H9 (cell line): ENCODE measurements at regions not wholly inside any gene's neighbourhood (a gene's known extent, or its start where the extent isn't known, plus 50 kb on each side); places are given as distances from the start of the nearest gene placed in this dataset.

Source experiments
- DNase-seq: peaks from one replicate; pipeline ENCODE4 v3.0.0-alpha.2; 2017
- H2AFZ ChIP-seq: one replicate; pipeline ENCODE4 v1.6.1; 2013; ENCODE audit warnings: mild to moderate bottlenecking, low read length, control low read depth, moderate library complexity
- H2AK5ac ChIP-seq: 2 replicates; pipeline ENCODE4 v1.6.1; 2013; ENCODE audit warnings: low read length, control low read depth, mixed read lengths; ENCODE audit not compliant: insufficient read length
- H2BK120ac ChIP-seq: one replicate; pipeline ENCODE4 v1.6.1; 2013; ENCODE audit warnings: low read depth, mild to moderate bottlenecking, low read length, control low read depth, inconsistent platforms; ENCODE audit not compliant: poor library complexity, severe bottlenecking
- H2BK12ac ChIP-seq: 2 replicates; pipeline ENCODE4 v1.6.1; 2013; ENCODE audit warnings: low read length, control low read depth, mixed read lengths, low read depth; ENCODE audit not compliant: insufficient read length
- H2BK15ac ChIP-seq: 2 replicates; pipeline ENCODE4 v1.6.1; 2013; ENCODE audit warnings: low read depth, low read length, control low read depth
- H2BK20ac ChIP-seq: one replicate; pipeline ENCODE4 v1.6.1; 2013; ENCODE audit warnings: low read depth, mild to moderate bottlenecking, low read length, control low read depth, inconsistent platforms; ENCODE audit not compliant: poor library complexity, severe bottlenecking
- H2BK5ac ChIP-seq: 2 replicates; pipeline ENCODE4 v1.6.1; 2013; ENCODE audit warnings: low read length, control low read depth, mixed read lengths; ENCODE audit not compliant: insufficient read length
- H3K14ac ChIP-seq: 2 replicates; pipeline ENCODE4 v1.6.1; 2013; ENCODE audit warnings: low read length, control low read depth; ENCODE audit not compliant: insufficient read depth
- H3K18ac ChIP-seq: 2 replicates; pipeline ENCODE4 v1.6.1; 2013; ENCODE audit warnings: low read depth, mild to moderate bottlenecking, mixed read lengths, low read length, control low read depth; ENCODE audit not compliant: insufficient read length
- H3K23ac ChIP-seq: 2 replicates; pipeline ENCODE4 v1.6.1; 2013; ENCODE audit warnings: low read length, control low read depth, mixed read lengths, low read depth; ENCODE audit not compliant: insufficient read length
- H3K23me2 ChIP-seq: 2 replicates; pipeline ENCODE4 v1.6.1; 2013; ENCODE audit warnings: low read depth, mild to moderate bottlenecking, mixed read lengths, low read length, control low read depth; ENCODE audit not compliant: insufficient read length, poor library complexity, severe bottlenecking
- H3K27ac ChIP-seq: 2 replicates; pipeline ENCODE4 v1.5.1; 2013; ENCODE audit warnings: low read length, control low read depth, mixed read lengths, low read depth; ENCODE audit not compliant: insufficient read length
- H3K27me3 ChIP-seq: 2 replicates; pipeline ENCODE4 v1.6.1; 2013; ENCODE audit warnings: low read length, control low read depth, inconsistent platforms; ENCODE audit not compliant: insufficient read depth
- H3K4ac ChIP-seq: 2 replicates; pipeline ENCODE4 v1.6.1; 2013; ENCODE audit warnings: low read depth, mild to moderate bottlenecking, control low read depth, inconsistent platforms, low read length, moderate library complexity
- H3K4me1 ChIP-seq: 2 replicates; pipeline ENCODE4 v1.6.1; 2013; ENCODE audit warnings: low read length, control low read depth, inconsistent platforms; ENCODE audit not compliant: insufficient read depth
- H3K4me2 ChIP-seq: 2 replicates; pipeline ENCODE4 v1.6.1; 2013; ENCODE audit warnings: low read length, control low read depth, mixed read lengths; ENCODE audit not compliant: insufficient read length, insufficient read depth
- H3K56ac ChIP-seq: 2 replicates; pipeline ENCODE4 v1.6.1; 2013; ENCODE audit warnings: low read depth, mild to moderate bottlenecking, mixed read lengths, low read length, control low read depth; ENCODE audit not compliant: insufficient read length
- H3K79me1 ChIP-seq: 2 replicates; pipeline ENCODE4 v1.6.1; 2013; ENCODE audit warnings: low read depth, mild to moderate bottlenecking, moderate library complexity, low read length, control low read depth, inconsistent platforms; ENCODE audit not compliant: insufficient read depth, poor library complexity, severe bottlenecking
- H3K79me2 ChIP-seq: 2 replicates; pipeline ENCODE4 v1.6.1; 2013; ENCODE audit warnings: low read length, control low read depth, inconsistent platforms; ENCODE audit not compliant: insufficient read depth
- H3K9ac ChIP-seq: 2 replicates; pipeline ENCODE4 v1.6.1; 2013; ENCODE audit warnings: low read length, control low read depth, mixed read lengths; ENCODE audit not compliant: insufficient read length; ENCODE audit errors: extremely low read depth
- H3K9me3 ChIP-seq: one replicate; pipeline ENCODE4 v1.6.1; 2013; ENCODE audit warnings: low read depth, low read length, inconsistent platforms; ENCODE audit not compliant: control insufficient read depth
- H3T11ph ChIP-seq: one replicate; pipeline ENCODE4 v1.6.1; 2013; ENCODE audit warnings: mild to moderate bottlenecking, low read length, control low read depth, inconsistent platforms
- H4K20me1 ChIP-seq: one replicate; pipeline ENCODE4 v1.6.1; 2013; ENCODE audit not compliant: control insufficient read depth, insufficient read length, insufficient read depth
- H4K5ac ChIP-seq: 2 replicates; pipeline ENCODE4 v1.6.1; 2013; ENCODE audit warnings: low read depth, mild to moderate bottlenecking, mixed read lengths, low read length, control low read depth; ENCODE audit not compliant: insufficient read length
- H4K8ac ChIP-seq: replicated peaks from 2 replicates; pipeline ENCODE4 v1.6.1; 2013; ENCODE audit warnings: low read length, control low read depth, mixed read lengths, low read depth; ENCODE audit not compliant: insufficient read length
- H4K91ac ChIP-seq: 2 replicates; pipeline ENCODE4 v1.6.1; 2013; ENCODE audit warnings: low read depth, mild to moderate bottlenecking, moderate library complexity, mixed read lengths, low read length, control low read depth; ENCODE audit not compliant: insufficient read length
- H3K27ac Mint-ChIP-seq, 3 experiments: 2 replicates in 2 of 3; 3 replicates in 1 of 3; pipeline ENCODE4 v1.8.0; 2020 to 2021; ENCODE audit warnings: mixed read lengths in 3 of 3, mild to moderate bottlenecking in 1 of 3, moderate library complexity in 1 of 3
- H3K27me3 Mint-ChIP-seq: 2 replicates; pipeline ENCODE4 v1.8.0; 2021; ENCODE audit warnings: low read depth, mild to moderate bottlenecking, moderate library complexity, mixed read lengths
- H3K36me3 Mint-ChIP-seq, 3 experiments: 2 replicates in 2 of 3; 3 replicates in 1 of 3; pipeline ENCODE4 v1.8.0; 2020 to 2021; ENCODE audit warnings: low read depth in 3 of 3, mixed read lengths in 3 of 3; ENCODE audit not compliant: insufficient read depth in 1 of 3
- H3K4me1 Mint-ChIP-seq, 2 experiments: 2 replicates each; pipeline ENCODE4 v1.8.0; 2020; ENCODE audit warnings: mixed read lengths in 2 of 2
- H3K4me3 Mint-ChIP-seq, 2 experiments: 2 replicates in 1 of 2; 3 replicates in 1 of 2; pipeline ENCODE4 v1.8.0; 2020 to 2021; ENCODE audit warnings: mild to moderate bottlenecking in 2 of 2, mixed read lengths in 2 of 2, moderate library complexity in 1 of 2
- H3K9me3 Mint-ChIP-seq, 2 experiments: 2 replicates in 1 of 2; 3 replicates in 1 of 2; pipeline ENCODE4 v1.8.0; 2020; ENCODE audit warnings: mild to moderate bottlenecking in 2 of 2, mixed read lengths in 2 of 2, moderate library complexity in 1 of 2
- CTCF ChIP-seq: fragments of 200-600 bp; sonication (generic); conservative IDR thresholded peaks from 3 replicates; pipeline ENCODE4 v1.8.0; 2021; ENCODE audit warnings: antibody characterized with exemption, mild to moderate bottlenecking
- WGBS: extraction: QIAGEN DNeasy Blood & Tissue Kit; methylation state at CpG from one replicate; pipeline ENCODE4 v1.1.7; 2013; ENCODE audit warnings: missing lambda C conversion rate, low lambda C conversion rate, mixed read lengths; ENCODE audit not compliant: insufficient read length; ENCODE audit errors: extremely low coverage; 5-methylcytosine and 5-hydroxymethylcytosine counted together

GRCh38 chr20:54366669-54367344, 108.6 kb upstream of the DOK5 start:
- H3K4me2 ChIP-seq: no peak overlapping the region
- no peaks in the 10 kb centered on the region for H4K20me1 ChIP-seq
- no peak for DNase-seq
- no peak overlapping the region for H4K8ac ChIP-seq
- H3K9ac ChIP-seq: no peak overlapping the region
- Mint-ChIP-seq H3K27me3 (no peaks in the 10 kb centered on the region), H3K27ac (no peak overlapping the region), H3K4me1 (peaks cover 17 to 18% of the 10 kb centered on the region in 2 experiments), H3K9me3 (peaks cover 0 to 5% of the 10 kb centered on the region in 2 experiments; a peak in 1 of 5 replicates), H3K36me3 (peaks cover 0 to 6% (median 0%) of the 10 kb centered on the region in 3 experiments; a peak in 1 of 7 replicates), H3K4me3 (no peak overlapping the region)
- H2BK5ac ChIP-seq: no peak overlapping the region
- H2BK120ac ChIP-seq: no peak overlapping the region
- no peak overlapping the region for H3K23ac ChIP-seq
- H3K56ac ChIP-seq: no peak overlapping the region
- no CpG with 5 or more reads among the region's 5 CpGs for WGBS
- H3K27ac ChIP-seq: no peak overlapping the region
- H3K27me3 ChIP-seq: no peaks in the 10 kb centered on the region
- no peak overlapping the region for H2AFZ ChIP-seq
- no peaks in the 10 kb centered on the region for H3K79me2 ChIP-seq
- no peak overlapping the region for H2AK5ac ChIP-seq
- H4K91ac ChIP-seq: no peak overlapping the region
- no peaks in the 10 kb centered on the region for H3K9me3 ChIP-seq
- H3K4ac ChIP-seq: no peak overlapping the region
- no peak overlapping the region for H3T11ph ChIP-seq
- peaks cover 7% of the 10 kb centered on the region; the same call in 1 of the 2 replicates for H3K4me1 ChIP-seq
- H3K18ac ChIP-seq: no peak overlapping the region
- H2BK12ac ChIP-seq: no peak overlapping the region
- TF ChIP-seq CTCF: no peak
- no peak overlapping the region for H2BK15ac ChIP-seq
- no peak overlapping the region for H4K5ac ChIP-seq
- H3K79me1 ChIP-seq: no peaks in the 10 kb centered on the region
- no peak overlapping the region for H3K14ac ChIP-seq
- no peaks in the 10 kb centered on the region for H3K23me2 ChIP-seq
- H2BK20ac ChIP-seq: no peak overlapping the region
